ENCODE measurements at regions not wholly inside any gene's neighbourhood (a gene's known extent, or its start where the extent isn't known, plus 50 kb on each side); places are given as distances from the start of the nearest gene placed in this dataset.
A peak's percentile ranks its signal among the peaks of the same experiment; 100 is the strongest.

DNA sequence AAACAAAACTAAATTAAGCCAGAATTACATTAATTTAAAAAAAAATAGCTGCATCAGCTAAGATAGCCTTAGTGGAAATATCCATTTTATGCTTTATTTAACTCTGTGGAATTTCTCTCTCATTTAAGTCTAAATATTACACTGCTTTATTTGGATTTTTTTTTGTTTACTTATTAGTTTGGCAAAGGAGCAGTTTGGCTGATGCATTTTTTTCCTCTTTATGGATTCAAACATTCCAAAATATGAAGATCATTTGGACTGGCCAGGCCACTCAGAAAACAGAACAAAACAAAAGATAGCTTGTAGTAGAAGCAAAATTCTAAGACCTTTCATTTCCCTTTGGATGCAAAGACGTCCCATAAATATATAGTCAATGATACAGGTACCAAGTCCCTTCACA lies 707.3 kb upstream of the UBE2E2 start:
- no peak for DNase-seq

DNA sequence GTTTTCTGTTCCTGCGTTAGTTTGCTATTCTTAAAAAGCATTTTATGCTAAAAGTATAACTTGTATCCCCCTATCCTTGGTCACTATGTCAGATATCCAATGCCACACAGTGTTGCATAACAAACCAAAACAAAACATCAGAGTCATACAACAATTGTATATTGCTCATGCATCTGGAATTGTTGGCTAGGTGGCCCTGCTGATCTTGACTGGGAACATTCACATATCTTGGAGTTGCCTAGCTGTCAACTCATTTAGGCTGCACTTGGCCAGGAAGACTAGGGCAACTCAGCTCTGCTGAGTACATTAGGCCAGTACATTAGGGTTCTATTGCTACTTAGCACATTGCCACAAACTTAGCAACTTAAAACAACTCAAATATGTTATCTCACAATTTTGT lies 706.5 kb upstream of the UBE2E2 start:
- no peak for DNase-seq

DNA sequence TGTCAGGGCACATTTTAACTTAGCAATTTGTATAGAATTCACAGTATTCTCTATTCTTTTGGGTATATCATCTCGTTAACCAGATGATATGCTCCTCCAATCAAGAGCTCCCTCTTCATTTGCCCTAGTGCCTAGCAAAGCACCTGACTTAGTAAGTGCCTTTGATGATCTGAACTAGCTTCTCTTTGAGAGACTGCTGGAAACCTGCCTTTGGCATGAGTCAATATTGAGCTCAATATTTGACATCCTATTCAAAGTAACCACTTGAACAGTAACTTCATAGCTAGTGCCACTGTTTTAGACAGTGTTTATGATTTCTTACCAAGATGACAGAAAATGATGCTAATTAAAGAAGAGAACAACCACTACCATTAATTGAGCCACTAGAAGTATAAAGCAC lies 696.3 kb upstream of the UBE2E2 start:
- DNase-seq: no peak

DNA sequence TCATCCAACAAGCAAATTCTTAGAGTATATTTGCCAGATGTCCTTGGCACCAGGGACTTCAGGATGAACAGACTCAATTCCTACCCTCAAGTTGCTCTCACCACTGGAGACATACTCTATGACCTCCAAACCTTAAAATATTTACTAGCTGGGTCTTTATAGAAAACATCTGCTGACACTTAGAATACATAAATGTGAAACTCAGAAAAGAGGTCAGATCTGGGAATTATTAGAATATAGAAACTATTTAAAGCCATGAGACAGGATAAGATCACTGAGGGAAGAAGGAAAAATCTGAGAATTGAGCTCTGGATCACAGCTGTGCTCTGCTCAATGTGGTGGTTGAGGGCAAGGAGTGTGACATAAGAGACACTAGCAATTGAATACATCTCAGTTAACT lies 695.4 kb upstream of the UBE2E2 start:
- no peak for DNase-seq

DNA sequence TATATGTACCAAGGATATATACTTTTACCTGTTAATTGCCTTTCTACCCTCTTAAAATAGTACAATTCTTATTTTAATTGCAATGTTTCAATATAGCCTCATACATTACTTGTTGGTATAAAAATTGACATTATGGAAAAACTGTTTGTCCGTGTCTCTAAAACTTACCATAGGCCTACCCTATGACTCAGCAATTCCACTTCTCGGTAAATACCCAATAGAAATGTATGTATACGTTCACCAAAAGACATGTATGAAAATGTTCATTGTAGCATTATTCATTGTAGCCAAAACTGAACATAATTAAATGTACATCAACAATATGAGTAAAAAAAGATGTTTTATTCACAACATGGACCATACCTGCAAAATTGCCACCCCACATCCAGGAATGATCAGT lies 679.2 kb upstream of the UBE2E2 start:
- no peak for DNase-seq

DNA sequence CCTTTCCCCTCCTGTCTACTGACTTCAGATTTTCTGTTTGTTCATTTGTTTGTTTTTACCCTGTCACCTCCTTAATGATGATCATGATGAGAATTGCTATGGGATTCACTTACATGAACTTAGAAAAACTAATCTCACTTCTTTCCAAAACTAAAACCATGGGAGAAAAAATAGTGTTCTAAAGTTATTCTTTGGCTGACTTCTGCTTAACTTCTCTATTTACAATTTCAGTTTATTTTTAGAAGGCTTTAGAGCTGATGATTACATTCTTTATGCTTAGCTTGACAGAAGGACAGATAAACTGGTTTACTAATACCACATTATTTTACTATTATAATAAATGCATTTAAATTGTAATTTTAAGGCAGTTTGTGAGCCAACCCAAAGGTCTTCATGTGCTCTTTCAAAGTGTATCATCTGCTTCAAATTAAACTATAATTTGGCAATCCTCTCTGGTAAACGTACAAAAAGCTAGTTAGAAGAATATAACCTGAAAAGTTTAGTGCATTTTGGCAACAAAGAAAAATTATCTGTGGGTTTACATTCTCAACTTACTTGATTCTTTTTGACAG lies 676.8 kb upstream of the UBE2E2 start:
- DNase-seq: no peak

DNA sequence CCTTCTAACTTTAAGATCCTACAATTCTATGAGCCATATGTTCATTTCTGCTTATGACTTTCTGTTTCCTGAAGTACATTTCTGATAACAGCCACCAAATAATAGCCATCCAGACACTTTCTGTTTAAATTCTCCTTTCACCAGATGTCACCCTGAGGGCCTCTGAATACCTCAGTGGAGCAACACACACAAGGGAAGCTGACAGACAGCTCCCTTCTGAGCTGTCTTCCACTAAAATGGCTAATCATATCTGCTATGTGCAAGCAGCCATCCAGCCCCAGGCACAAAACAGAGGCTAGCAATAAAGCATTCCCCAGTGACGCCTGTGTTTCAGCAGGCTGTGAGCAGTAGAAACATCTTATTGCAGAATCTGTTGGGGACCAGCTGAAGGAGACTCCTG lies 666.6 kb upstream of the UBE2E2 start:
- DNase-seq: peak; percentile 86

DNA sequence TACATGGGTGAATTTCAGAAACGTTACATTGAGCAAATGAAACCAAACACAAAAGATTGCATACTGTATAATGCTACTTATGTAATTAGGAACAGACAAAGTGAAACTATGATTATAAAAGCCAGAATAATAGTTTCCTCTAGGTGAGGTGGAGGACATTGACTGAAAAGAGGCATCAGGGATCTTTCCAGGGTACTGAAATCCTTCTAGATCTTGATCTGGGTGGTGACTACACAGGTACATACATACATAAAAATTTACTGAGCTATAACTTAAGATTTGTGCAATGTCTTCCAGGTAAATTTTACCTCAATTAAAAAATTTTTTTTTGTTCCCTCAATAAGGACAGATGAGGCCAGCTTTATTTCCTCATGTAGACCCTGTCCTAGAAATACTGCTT lies 665.6 kb upstream of the UBE2E2 start:
- no peak for DNase-seq

DNA sequence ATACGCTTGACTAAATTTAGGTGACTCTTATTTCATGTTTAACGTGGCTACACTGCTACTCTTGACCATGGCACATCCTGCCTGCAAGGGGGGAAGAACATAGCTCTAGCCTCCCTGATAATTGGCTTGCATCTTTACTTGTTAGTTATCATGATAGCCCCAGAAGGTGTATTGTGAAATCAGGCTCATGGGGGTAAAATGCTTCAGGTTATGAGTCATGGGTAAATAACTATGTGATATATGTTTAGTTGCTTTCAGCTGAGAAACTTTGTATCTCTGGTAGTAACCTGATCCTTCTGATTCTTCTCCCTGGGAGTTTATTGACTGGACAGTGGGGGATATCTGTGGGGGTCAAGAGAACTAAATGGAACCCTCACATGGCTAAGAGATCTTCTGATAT lies 660.8 kb upstream of the UBE2E2 start:
- no peak for DNase-seq

DNA sequence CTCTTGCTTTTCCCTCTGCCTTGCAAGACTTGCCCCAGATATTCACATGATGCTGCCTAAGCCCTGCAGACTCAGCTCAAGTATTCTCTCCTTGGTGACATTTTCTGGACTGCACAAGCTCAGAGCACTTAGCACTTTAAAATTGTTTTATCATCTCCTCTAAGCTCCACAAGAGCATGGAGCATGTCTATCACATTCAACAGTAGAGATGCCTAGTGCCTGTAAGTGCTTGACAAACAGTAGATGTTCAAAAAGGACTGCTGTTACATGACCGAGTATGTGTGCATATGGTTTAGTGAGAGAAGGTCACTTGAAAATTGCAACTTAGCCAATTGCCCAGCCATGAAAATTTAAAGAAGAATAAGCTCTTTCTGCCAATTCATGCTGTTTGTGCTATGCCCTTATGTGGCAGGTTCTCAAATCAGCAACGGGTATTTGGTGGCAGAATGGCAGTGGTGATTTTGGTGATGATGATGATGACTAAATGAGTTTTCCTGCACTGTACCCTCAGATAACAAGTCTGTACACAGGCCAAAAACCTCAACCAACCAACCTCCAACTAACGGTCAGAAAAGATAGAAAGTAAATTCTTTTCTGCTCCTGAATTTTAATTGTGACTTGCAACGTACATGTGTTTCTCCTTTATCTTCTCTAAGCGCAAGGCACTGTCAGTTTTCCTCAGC lies 647.2 kb upstream of the UBE2E2 start:
- DNase-seq: no peak

DNA sequence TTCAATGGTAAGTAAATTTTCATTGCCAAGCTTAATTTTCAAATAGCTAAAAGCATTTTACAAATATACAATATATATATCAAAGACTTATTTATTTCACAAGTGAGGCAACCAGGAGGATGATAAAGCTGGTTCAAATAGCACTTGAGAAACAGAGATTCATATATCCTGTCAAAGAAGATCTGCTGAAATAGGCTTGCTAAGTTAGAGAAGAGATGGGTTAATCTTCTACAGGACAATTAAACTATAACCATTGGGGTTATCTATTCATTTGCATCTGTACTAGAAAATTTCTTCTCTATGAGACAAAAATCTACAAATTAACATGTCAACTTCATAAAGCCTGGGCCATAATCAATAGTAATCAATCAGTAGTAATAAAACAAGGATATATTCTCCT lies 637.7 kb upstream of the UBE2E2 start:
- no peak for DNase-seq

DNA sequence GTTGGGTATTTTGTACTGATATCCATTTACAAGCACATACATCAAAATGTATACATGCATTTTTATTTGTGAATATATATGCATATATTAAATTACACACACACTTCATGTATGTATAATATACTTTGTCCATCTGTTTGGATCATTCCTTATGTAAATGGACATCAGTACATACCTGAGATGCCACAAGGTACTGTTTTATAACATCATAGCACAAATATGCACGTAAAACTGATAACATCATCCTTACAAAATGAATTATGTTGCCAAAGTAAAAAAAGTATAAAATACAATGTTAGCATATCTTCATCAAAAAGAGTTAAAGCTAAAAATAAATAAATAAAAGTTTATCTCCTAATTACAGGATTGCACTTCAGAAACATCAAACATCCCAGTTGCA lies 634.8 kb upstream of the UBE2E2 start:
- DNase-seq: no peak

DNA sequence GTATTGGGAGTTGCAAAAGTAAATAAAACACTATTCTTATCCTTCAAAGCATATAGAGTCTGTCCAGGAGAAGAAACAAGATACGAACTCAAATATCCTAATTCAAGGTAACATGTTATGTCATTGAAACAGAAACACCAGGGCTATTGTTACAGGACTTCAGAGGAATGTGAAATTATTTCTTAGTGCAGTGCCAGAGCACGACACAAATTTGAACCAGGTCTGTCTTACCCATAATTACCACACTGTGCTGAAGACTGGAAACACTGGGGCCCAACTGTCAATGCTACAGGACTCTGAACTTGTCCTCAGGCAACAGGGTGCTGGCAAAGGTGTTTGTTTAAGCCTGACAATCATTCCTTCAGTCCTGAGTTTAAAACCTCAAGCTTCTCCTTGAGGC lies 633.6 kb upstream of the UBE2E2 start:
- peak; percentile 91 for DNase-seq

DNA sequence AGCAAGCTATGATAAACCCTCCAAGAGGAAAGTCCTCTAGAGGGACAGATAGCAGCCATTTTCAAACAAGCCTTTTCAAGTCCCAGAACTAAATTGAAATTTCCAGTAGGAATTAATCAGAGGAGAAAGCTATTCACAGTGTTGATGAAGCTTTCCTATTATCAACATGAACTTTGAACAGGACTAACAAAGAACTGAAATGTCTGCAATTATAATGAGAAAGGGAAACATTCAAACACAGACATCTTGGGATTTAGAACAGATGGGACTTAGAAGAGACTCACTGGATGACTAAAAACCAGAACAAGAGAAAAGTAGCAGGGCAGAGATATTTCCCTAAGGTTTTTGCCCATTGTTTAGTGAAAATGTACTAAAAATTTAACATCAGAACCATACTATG lies 622.1 kb upstream of the UBE2E2 start:
- DNase-seq: no peak

DNA sequence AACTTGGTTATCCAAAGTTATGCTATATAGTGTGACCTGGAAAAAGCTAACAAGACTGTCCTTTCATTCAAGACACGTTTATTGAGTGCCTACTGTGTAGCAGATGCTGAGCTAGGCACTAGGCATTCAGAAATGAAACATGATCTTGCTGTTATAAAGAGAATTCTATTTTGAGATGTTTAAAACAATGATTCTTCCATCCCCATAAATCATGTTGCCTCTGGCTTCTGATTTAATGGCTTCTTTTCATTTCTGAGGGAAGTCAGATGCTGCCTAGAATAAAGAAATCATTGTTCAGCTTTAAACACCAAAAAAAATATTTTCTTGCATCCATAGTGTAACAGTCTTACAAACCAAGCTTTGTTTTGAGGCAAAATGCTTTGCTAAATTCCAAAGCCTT lies 620.9 kb upstream of the UBE2E2 start:
- no peak for DNase-seq

DNA sequence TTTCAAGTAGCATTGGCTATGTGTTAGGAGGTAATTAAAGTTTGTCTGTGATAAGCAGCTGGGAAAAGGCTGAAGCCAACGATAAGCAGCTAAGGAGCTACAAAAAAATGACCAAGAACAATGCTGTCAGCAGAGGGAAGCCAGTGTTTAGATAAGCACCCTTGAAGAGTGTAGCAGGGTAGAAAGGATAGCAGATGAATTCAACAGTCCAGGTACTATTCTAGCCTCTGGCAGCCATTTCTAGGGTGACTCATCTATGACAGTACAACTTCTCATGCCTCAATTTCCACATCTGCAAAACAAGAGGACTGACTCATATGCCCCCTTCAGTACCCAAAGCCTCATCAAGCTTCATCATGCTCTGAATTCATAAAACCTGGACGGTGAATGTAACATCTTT lies 617.6 kb upstream of the UBE2E2 start:
- DNase-seq: peak; percentile 55

DNA sequence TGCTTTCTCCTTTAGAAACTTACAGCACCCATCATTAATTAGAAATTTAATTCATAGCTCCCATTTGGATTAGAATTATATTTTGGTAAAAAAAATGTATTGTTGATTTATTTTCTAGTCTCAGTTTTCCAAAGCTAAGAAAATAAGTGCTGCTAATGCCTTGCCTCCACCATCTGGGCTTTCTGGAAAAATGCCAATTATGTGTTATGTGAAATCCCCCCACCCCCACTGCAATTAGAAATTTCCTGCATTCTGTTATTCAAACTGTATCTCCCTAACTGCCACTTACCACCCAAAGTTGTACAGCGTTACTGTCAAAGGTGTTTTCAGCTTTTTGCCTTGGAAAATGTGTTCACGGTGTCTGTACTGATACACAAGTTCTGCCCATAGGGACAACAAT lies 617.2 kb upstream of the UBE2E2 start:
- no peak for DNase-seq

DNA sequence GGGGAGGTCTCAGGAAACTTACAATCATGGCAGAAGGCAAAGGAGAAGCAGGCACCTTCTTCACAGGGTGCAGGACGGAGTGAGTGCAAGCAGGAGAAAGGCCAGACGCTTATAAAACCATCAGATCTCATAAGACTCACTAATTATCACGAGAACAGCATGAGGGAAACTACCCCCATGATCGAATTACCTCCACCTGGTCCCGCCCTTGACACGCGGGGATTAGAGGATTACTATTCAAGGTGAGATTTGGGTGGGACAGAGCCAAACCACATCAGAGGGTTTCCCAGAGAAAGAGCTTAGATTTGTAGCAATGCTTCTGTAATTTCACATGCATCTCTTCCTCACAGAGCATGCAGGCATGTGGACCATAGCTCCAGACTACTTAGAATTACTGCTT lies 615.7 kb upstream of the UBE2E2 start:
- DNase-seq: no peak

DNA sequence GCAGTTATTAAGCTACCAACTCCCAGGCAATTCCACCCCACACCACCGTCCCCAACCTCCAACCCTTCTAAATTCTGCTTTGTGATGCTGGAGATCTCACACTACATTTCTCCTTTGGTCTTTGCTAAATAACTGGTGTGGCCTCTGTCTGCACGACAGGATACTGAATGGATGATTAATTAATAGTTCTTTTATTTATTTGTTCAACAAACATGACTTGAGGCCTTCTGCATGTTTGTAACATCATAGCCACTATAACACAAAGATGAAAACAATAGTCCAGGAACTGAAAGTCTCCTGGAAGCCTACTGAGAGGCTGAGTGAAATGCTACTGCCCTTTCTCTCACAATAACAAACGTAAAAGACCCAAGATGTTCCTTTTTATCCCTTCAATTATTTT lies 609.5 kb upstream of the UBE2E2 start:
- no peak for DNase-seq

DNA sequence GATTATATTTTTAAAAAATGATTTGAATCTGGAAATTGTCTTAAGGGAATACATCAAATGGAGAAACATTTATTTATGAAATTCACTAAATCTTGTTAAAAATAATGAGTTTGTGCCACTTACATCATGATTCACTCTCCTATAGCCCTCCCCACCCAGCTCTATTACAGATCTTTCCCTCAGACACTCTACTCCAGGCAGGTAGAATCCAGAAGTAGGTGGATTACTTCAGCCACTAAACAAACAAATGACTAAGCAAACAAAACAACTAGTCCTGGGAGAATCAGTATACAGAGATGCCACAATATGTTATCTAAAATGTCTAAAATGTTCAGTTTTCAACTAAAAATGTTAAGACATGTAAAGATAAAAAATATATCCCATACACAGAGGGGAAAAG lies 608.1 kb upstream of the UBE2E2 start:
- no peak for DNase-seq

DNA sequence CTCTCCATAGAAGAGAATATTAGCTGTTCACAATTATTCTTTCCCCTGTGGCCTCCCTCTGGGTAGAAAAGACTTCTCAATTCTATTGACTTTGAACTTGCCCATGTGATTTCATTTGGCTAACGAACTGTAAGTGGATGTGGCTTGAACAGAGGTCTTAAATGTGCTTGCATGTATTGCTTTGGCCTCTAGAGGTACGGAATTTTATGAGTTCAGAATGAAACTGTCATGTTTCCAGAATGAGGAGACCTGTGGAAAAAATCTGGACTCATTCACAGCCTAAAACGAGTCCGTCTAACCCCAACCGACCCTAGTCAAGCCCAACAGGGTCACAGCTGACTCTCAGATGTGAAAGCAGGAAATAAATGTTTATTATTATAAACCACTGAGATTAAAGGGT lies 596.7 kb upstream of the UBE2E2 start:
- DNase-seq: no peak

DNA sequence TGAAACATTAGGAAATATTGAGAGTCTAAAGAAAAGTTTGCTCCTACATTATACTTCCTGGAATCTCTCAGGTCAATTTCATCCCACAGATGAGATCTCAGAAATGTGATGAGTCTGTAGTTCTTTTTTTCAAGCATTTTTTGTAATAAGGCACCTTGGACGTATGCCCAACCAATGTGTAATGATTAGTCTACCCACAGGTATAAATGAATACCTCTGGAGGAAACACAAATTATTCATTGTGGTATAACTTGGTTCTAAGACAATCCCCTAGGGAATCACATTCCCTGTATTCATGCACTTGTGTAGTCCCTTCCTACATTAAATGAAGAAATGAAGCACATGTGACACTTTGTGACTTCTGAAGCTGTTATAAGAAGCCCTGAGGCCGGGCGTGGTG lies 596.2 kb upstream of the UBE2E2 start:
- DNase-seq: no peak

DNA sequence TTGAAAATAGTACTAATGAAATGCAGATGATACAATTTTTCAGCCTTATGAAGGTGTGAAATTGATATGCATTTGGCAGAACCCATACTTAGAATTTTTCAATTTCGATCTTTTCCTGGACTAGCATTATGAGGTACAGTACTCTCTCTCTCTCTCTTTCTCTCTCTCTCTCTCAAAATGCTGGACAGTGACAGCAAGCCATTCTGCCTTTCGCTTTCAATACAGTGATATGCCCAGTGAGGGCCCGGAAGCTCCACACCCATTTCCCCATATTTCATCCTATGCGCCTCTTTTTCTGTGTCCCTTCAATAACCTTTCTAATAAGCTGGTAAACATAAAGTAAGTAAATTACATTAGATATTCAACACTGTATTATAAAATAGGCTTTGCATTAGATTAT lies 595.0 kb upstream of the UBE2E2 start:
- DNase-seq: no peak

DNA sequence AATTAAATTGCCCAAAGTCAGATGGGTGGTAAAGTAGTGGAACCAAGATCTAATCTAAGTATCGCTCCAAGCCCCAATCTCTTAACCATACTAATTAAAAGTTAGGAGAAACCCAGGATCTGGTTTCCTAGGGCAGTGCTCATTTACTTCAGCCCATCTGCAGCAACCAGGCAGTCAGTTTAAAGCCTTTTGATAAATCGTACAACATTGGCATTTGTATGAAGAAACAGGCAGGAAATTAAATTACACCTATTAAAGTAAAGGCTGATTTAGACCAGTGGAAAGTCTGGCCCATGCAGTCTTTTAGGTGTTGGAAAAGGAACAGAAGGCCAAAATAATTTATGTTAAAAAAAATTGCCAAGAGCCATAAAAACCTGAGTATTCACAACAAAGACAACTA lies 594.4 kb upstream of the UBE2E2 start:
- DNase-seq: no peak

DNA sequence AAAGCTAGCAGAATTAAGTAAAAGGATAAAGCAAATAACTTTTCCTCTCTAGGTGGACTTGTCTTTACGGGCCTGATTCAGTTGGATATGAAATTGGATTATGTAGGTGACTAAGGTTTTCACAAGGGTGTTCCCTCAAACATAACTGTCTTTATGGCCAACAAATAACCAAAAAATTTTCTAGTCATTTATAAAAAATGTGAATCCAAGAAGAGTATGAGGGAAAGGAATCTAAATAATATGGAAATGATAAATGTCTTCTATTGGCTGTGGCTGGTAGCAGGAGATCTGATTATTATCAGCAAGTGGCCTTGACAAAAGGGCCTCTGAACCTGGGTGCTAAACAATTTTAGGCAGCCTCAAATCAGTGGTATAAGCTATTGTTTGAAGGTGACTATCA lies 594.0 kb upstream of the UBE2E2 start:
- no peak for DNase-seq

DNA sequence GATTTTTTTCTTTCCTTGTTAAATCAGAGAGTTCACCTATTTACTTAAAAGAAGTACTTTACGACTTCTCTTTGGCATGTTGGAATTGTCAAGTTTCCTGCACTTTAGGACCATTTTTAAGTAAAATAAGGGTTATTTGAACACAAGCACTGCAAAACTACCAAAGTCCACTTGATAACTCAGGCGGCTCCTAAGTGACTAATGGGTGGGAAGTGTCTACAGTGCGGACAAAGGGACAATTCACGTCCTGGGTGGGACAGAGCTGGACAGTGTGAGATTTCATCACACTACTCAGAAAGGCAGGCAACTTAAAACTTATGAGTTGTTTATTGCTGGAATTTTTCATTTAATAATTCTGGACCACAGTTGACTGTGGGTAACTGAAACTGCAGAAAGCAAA lies 590.2 kb upstream of the UBE2E2 start:
- no peak for DNase-seq

Data from islet precursor cell (in vitro differentiated cells).